ENCODE measurements at regions not wholly inside any gene's neighbourhood (a gene's known extent, or its start where the extent isn't known, plus 50 kb on each side); places are given as distances from the start of the nearest gene placed in this dataset.
"Not testable (repeated sequence)": the region's sequence is repeated elsewhere in the genome, so short reads cannot be mapped to it uniquely, and the experiment has no call there.

DNA sequence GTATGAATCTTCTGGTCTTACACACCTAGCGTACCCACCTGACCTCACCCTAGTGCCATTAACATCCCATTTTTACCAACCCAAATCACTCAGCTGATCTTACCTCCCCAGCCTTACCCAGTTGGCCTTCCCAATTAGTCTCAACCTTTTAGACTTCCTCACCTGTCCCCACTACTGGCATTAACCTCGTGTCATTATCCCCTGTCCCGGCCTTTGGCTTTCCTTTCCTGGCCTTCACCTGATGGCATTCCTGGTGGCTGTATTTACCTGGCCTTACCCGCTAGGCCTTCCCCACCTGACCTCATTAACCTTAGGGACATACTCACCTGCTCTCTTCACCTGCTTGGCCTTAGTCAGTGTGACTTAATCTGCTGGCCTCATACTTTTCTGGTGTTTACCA lies 104.1 kb downstream of the IL12A start:
- no peak for FAIRE-seq
- DNase-seq (ENCODE audit: extremely low spot score, insufficient read length, low read depth) = no peak

DNA sequence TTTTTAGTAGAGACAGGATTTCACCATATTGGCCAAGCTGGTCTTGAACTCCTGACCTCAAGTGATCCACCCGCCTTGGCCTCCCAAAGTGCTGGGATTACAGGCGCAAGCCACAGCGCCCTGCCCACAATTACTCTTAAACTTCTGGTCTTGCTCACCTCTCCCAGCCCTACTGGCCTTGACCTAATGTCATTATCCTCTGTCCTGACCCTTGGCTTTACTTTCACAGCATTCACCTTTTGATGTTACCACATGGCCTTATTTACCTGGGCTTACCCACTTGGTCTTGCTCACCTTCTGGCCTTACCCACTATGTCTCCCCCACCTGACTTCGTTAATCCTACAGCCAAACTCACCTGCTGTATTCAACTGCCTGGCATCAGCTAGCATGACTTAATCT lies 105.9 kb downstream of the IL12A start:
- DNase-seq (ENCODE audit: extremely low spot score, insufficient read length, low read depth) = no peak
- no peak for FAIRE-seq

DNA sequence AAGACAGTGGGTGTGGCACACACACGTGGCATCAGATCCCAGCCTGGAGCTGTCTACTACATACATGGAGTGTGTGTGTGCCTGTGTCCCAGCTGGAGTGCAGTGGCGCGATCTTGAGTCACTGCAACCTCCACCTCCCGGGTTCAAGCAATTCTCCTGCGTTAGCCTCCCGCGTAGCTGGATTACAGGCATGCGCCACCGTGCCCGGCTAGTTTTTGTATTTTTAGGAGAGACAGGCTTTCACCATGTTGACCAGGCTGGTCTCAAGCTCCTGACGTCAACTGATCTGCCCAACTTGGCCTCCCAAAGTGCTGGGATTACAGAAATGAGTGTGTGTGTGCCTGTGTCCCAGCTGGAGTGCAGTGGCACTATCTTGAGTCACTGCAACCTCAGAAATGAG lies 108.8 kb downstream of the IL12A start:
- DNase-seq (ENCODE audit: extremely low spot score, insufficient read length, low read depth) (no peak), FAIRE-seq (no peak)

DNA sequence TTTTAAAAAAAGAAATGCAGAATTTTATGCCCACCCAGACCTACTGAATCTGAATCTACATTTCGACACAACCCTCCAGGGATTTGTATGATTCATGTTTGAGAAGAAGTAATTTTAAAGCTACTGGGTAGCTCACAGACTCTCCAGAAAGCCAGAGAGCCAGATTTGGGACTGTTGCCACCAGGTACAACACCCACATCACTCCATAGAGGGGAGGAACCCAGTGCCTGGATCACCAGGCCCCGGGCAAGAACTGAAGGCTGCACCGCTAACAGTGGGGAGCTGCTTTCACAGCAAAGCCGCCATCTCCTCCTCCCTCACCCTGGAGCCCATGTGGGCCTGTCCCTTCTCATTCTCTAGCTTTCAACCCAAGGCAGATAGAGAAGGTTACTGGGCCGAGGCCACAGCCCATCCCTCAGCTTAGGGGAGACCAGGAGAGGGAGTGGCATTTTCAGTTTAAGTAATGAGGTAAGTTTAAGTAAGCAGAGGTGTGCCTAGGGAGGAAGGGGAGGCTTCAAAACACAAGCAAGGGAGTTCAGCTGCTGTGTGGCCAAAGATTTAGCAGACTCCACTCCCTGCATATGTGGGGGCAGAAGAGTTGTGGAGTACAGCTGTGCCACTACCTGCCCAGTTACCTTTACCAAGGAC lies 109.8 kb downstream of the IL12A start:
- no peak for DNase-seq (ENCODE audit: extremely low spot score, insufficient read length, low read depth)
- no peak for FAIRE-seq

DNA sequence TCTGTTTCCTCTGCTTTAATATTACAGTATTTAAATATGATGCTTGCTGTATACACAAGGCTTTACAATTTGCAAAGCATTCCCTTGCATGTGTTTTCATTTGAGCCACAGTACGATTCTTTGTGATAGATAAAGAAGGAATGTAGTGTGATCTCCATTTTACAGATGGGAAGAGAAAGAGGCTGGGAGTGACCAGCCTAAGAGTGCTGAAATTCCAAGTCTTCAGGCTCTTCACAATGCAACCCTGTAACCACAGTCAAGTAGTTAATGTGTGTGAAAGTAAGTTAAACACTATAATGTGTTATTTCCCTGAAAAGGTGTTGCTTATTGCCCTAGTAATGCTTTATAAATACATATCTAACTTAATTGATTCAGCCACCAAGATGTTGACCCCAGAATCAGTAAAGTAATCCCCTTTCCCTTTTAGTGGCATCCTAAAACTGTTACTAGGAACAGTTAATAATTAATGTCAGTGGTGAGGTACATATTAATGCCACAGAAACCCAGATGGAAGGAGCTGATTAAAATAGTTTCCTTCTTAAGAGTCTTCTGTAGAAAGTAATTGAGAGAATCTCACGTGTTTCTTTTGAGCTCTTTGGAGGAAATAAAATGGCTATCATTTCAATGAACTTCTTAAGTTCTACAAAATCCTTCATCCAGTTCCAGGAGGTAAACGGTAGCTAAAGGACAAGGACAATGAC lies 110.4 kb downstream of the IL12A start:
- DNase-seq (ENCODE audit: extremely low spot score, insufficient read length, low read depth) (no peak), FAIRE-seq (no peak)

DNA sequence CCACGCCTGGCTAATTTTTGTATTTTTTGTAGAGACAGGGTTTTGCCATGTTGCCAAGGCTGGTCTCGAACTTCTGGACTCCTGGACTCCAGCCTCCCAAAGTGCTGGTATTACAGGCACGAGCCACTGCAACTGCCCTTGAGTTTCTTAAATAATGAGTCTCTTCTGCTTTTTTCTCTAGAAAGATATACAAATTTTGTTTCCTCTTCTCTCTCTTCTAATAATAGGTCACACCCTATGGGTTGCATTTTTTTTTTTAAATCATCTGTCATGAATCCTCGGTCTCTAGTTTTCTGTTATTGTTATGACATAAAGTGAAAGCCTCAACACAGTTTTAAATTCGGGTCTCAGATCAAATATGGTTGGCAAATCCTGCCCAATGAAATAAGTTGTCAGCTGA lies 111.2 kb downstream of the IL12A start:
- FAIRE-seq = no peak

DNA sequence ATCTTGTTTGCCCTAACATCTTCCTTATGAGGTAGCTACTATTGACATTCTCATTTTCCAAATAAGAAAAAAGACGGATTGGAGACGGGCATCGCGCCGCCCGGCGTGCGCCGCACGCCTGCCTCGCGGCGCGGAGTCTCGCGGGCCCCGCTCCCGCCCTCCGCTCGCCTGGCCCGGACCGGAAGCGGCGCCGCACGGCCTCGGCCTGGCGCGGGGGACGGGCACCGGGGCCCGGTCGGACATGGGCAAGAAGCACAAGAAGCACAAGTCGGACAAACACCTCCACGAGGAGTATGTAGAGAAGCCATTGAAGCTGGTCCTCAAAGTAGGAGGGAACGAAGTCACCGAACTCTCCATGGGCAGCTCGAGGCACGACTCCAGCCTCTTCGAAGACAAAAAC lies 112.0 kb downstream of the IL12A start:
- no peak for FAIRE-seq
- DNase-seq (ENCODE audit: extremely low spot score, insufficient read length, low read depth) = no peak

More for the DNA sequence above, 111.2 kb downstream of the IL12A start:
- no peak for DNase-seq (ENCODE audit: extremely low spot score, insufficient read length, low read depth)

DNA sequence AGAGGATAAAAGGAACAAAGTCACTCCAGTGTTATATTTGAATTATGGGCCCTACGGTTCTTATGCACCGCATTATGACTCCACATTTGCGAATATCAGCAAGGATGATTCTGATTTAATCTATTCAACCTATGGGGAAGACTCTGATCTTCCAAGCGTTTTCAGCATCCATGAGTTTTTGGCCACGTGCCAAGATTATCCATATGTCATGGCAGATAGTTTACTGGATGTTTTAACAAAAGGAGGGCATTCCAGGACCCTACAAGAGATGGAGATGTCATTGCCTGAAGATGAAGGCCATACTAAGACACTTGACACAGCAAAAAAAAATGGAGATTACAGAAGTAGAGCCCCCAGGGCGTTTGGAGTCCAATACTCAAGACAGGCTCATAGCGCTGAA lies 113.4 kb downstream of the IL12A start:
- not testable (repeated sequence) for FAIRE-seq; DNase-seq (ENCODE audit: extremely low spot score, insufficient read length, low read depth)

DNA sequence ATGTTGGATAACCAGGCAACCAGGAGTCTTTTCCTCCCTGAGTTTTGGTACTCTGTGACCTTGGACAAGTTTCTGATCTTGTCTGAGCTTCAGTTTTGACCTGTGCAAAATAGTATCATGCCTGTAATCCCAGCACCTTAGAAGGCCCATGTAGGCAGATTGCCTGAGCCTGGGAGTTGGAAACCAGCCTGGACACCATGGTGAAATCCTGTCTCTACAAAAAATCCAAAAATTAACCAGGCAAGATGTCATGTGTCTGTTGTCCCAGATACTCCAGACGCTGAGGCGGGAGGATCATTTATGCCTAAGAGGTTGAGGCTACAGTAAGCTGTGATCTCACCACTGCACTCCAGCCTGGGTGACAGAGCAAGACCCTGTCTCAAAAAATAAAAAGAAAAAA lies 114.8 kb downstream of the IL12A start:
- DNase-seq (ENCODE audit: extremely low spot score, insufficient read length, low read depth) (no peak), FAIRE-seq (no peak)

DNA sequence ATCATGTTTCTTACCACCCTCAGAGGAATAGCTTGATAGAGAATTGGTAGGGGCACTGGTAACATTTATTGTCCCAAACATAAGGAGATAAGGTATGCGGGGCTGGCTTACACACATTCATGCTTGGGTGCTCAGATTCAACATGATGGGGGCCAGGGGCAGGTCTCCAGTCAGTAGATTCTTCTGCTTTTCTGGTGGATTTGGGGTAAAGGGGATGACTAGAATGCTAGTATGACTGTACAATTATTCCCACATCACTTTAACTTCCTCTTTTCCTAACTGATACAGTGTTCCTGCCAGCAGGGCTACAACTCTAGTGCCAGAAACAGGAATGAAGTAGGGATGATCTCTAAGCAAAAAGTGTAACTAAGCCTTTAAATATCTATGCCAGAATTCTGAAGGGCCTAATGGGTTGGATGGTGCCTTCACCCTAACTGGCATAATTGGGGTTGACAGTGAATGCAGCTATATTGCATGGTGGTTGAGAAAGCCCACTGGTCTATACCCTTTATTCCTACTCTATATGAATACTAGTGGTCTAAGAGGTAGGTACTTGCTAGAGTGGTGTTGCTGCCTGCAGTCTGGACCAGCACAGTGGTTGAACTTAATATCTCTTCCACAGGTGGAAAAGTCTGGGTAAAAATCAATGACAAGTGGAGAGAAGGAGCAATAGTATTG lies 117.4 kb downstream of the IL12A start:
- DNase-seq (ENCODE audit: extremely low spot score, insufficient read length, low read depth) (no peak), FAIRE-seq (no peak)

DNA sequence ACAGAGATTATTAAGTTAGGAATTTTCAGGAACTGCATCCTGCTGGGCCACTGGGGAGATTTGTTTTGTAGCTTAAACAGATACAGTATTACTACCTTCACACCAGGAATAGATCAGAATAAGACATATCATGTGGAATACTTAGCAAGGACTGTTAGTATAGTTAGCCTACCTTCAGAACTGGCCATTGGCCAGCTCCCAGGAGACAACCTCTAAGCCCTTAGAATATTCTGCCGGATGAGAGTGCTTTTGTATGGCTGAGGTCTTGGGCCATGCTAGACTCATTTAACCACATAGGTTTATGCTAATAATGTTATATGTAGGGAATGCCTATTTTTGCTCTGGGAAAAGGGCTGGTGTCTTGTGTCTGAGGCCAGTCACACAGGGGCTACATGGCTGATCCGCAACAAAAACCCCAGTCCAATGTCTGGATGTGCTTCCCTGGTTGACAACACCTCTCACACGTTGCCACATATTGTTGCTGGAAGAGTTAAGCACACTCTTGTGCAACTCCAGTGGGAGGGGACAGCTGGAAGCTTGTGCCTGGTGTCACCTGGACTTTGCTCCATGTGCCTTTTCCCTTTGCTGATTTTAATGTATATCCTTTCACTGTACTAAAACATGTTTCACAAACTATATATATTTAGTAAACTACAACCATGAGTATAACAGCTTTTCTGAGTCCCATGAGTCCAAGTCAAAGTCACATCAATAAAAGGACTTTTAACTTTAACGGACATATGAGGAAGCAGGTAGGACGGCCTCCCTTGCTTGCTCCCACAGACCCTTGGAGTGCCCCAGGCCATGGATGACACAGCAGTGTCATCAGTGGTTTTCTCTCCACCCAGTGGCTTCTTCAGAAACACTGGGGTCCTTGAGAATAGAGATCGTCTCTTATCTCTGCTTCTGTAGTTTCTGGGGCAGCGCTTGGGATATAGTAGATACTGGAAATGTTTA lies 118.0 kb upstream of the C3orf80 start:
- FAIRE-seq (no peak), DNase-seq (ENCODE audit: extremely low spot score, insufficient read length, low read depth) (no peak)

DNA sequence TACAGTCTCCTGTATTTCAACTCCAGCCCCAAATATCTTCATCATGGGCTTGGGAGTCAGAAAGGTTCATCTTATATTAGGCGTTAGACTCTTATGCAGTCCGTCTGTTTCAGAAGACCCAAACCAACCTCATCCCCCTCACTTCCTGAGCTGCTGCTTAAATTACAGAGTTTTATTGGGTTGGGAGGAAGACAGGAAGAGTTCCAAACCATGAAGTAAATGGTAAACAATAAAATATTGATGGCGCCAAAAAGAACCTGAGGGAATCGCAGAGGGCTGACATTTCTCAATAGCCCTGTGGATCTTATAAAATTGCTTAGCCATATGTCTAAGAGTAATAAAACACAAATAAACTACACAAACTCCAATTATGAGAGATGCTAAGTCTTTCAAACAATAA lies 116.9 kb upstream of the C3orf80 start:
- no peak for DNase-seq (ENCODE audit: extremely low spot score, insufficient read length, low read depth)
- no peak for FAIRE-seq

DNA sequence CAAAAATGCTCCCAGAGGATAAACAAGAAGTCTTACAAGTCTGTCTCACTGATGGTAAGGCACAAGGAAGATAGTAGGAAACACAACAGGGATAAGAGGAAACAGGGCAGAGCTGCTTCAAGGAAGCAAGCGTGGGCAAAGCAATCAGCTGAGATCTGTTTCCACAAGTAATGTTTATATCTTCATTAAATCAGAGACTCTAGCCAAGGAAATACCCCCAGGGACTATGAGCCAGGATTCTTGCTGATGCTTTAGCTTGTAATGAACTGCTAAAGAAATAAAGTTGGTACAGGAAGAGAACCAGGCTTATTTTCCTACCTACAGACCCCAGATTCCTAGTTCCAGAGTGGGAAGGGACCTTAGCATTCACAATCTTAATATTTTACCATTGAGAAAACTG lies 112.7 kb upstream of the C3orf80 start:
- no peak for FAIRE-seq
- DNase-seq (ENCODE audit: extremely low spot score, insufficient read length, low read depth) = no peak

DNA sequence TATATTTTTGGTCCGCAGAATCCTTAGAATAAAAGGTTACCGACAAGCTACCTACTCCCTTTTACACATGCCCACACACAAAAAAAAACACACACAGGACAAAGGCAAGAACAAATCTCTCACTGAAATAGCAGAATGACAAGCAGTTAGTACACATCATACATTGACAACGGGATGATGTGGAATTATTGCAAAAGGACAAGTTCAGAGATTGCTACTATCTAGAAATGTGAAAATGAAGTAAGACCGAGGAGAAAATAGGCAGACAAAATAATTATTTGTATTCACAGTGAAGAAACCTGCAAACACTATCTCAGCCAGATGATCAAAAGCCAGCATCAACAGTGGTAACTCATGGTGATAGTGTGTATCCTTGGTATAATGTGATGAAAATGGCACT lies 112.2 kb upstream of the C3orf80 start:
- DNase-seq (ENCODE audit: extremely low spot score, insufficient read length, low read depth) (no peak), FAIRE-seq (no peak)

DNA sequence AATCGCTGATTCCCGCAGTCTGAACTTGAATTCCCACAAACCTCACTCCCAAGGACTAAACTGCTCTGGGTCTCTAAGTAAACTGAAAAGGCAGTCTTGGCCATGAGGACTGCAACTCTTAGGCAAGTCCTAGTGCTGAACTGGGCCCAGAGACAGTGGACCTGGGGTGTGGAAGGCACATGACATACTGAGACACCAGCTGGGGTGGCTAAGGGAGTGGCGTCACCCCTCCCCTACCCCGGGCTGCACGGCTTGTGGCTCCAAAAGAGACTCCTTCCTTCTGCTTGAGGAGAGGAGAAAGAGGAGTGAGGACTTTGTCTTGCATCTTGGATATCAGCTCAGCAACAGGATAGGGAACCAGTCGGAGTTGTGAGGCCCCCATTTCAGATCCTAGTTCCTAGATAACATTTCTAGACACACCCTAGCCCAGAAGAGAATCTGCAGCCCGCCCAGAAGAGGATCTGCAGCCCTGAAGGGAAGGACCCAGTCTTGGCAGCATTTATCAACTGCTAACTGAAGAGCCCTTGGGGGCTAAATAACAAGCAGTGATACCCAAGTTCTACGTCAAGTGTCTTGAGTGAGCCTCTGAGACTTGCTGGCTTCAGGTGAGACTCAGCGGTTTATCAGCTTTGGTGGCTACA lies 110.7 kb upstream of the C3orf80 start:
- DNase-seq (ENCODE audit: extremely low spot score, insufficient read length, low read depth) = no peak
- FAIRE-seq = no peak

DNA sequence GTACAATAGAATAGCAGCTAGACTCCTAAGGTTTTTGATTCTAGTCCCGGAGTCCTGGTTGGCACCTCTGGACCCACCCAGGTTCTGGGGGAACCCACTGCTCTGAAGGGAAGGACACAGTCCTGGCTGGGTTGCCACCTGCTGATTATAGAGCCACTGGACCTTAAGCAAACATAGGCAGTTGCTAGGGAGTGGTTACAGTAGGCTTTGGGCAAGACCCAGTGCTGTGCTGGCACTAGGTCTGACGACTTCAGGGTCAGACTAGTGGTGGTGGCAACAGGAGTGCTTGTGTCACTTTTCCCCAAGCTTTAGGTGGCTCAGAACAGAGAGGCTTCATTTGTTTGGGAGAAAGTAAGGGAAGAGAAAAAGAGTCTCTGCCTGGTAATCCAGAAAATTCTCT lies 109.8 kb upstream of the C3orf80 start:
- no peak for FAIRE-seq
- DNase-seq (ENCODE audit: extremely low spot score, insufficient read length, low read depth) = no peak

DNA sequence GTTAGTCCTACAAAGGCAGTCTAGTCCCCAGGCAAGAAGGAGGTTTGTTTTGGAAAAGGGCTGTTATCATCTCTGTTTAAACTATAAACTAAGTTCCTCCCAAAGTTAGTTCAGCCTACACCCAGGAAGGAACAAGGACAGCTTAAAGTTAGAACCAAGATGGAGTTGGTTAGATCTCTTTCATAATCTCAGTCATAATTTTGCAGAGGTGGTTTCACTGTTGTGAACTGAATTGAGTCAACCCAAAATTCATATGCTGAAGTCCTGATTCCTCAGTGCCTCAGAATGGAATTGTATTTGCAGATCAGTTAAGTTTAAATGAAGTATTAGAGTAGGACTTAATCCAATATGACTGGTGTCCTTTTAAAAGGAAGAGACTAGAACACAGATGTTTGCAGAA lies 101.0 kb upstream of the C3orf80 start:
- DNase-seq (ENCODE audit: extremely low spot score, insufficient read length, low read depth) (no peak), FAIRE-seq (no peak)

DNA sequence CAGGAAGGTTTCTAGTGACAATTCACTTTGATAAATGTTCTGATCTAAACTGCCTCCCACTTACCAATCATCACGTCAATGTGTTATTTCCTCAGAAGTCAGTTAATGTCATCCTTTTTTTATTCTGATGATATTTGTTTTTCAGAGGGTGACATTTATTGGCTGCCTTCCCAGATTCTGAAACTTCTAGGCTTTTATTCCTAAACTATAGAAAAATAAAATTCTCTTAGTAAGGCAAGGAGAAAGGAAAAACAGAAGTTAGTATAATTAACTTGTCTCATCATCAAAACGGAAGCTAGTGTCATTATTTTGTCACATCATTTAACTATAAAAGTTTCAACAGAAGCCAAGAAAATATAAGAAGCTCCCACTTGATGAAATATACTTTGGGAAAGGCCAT lies 100.0 kb upstream of the C3orf80 start:
- FAIRE-seq = no peak
- DNase-seq (ENCODE audit: extremely low spot score, insufficient read length, low read depth) = no peak

DNA sequence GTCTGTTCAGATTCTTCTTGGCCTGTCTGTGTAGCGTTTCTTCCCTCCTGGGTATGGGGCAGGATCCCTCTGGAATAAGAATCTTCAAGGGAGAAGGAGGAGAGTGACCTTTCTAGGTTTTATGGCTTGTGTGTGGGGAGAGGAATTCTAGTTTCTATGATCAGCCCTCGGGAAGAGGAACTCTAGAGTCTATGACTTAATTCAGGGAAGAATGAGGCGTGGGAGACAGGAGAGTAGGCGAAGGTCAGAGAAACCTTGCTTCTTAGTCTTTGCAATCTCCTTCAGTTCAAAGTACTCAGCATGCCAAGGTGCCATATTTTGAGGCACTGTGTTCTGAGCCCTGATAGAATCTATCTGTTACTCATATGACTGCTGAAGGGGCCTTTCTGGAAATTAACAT lies 99.2 kb upstream of the C3orf80 start:
- DNase-seq (ENCODE audit: extremely low spot score, insufficient read length, low read depth) (no peak), FAIRE-seq (no peak)

DNA sequence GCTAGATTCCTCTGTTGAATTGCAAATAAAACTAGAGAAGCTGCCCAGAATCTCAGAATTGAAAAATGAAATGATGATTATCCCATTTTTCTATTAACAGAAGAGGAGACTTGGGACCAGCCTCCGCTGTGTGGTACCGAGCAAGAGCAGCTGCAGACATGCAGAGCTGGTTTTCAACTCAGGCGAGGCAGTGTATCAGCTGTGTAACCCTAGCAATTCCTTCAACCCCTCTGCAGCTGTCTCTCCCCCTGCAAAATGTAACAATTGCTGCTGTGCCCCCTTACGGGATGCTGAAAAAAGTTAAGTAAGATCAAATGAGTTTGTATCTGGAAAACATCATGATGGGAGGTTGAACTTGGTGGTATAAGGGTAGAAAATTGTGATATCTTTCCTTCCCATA lies 98.5 kb upstream of the C3orf80 start:
- no peak for FAIRE-seq
- DNase-seq (ENCODE audit: extremely low spot score, insufficient read length, low read depth) = no peak

Data from GM18507 (cell line).